OCI-LY1 (cell line): ENCODE measurements at regions not wholly inside any gene's neighbourhood (a gene's known extent, or its start where the extent isn't known, plus 50 kb on each side); places are given as distances from the start of the nearest gene placed in this dataset.
"Not testable (repeated sequence)": the region's sequence is repeated elsewhere in the genome, so short reads cannot be mapped to it uniquely, and the experiment has no call there.

Experiments
- H2AFZ ChIP-seq: fragments of 200-600 bp; sonication (generic), shearing (Covaris generic); 2 replicates; pipeline ENCODE4 v1.6.0; 2014; ENCODE audit warnings: antibody characterized with exemption, mild to moderate bottlenecking, low read length
- H3F3A ChIP-seq: fragments of 200-600 bp; sonication (generic), shearing (Covaris generic); 2 replicates; pipeline ENCODE4 v1.6.0; 2014; ENCODE audit warnings: mild to moderate bottlenecking, antibody characterized with exemption, low read length, moderate library complexity; ENCODE audit not compliant: insufficient read depth
- H3K27ac ChIP-seq: fragments of 200-600 bp; sonication (generic); 2 replicates; pipeline ENCODE4 v1.5.1; 2014; ENCODE audit warnings: low read length, mixed run types, mild to moderate bottlenecking, low read depth; ENCODE audit not compliant: poor library complexity, severe bottlenecking
- H3K27me3 ChIP-seq: fragments of 200-600 bp; sonication (generic); 2 replicates; pipeline ENCODE4 v1.6.0; 2014; ENCODE audit warnings: antibody characterized with exemption, mild to moderate bottlenecking, low read length, moderate library complexity; ENCODE audit not compliant: insufficient read depth
- H3K36me3 ChIP-seq: fragments of 200-600 bp; sonication (generic); 2 replicates; pipeline ENCODE4 v1.6.1; 2014; ENCODE audit warnings: mild to moderate bottlenecking, antibody characterized with exemption, low read length, moderate library complexity, mixed read lengths; ENCODE audit not compliant: insufficient read depth
- H3K4me1 ChIP-seq: fragments of 200-600 bp; sonication (generic); 2 replicates; pipeline ENCODE4 v1.5.1; 2014; ENCODE audit warnings: mild to moderate bottlenecking, low read length, moderate library complexity; ENCODE audit not compliant: insufficient read depth, severe bottlenecking
- H3K4me2 ChIP-seq: fragments of 200-600 bp; sonication (generic), shearing (Covaris generic); 2 replicates; pipeline ENCODE4 v1.6.1; 2014; ENCODE audit warnings: low read length
- H3K4me3 ChIP-seq: fragments of 200-600 bp; sonication (generic); 2 replicates; pipeline ENCODE4 v1.5.1; 2014; ENCODE audit warnings: low read length, low read depth, mild to moderate bottlenecking, mixed read lengths; ENCODE audit not compliant: poor library complexity, severe bottlenecking
- H3K79me2 ChIP-seq: fragments of 200-600 bp; shearing (Covaris generic); 2 replicates; pipeline ENCODE4 v1.6.1; 2016; ENCODE audit warnings: mixed run types, low read length, mixed read lengths; ENCODE audit not compliant: insufficient read depth
- H3K9ac ChIP-seq: fragments of 200-600 bp; sonication (generic), shearing (Covaris generic); 2 replicates; pipeline ENCODE4 v1.6.1; 2014; ENCODE audit warnings: mild to moderate bottlenecking, low read length, mixed read lengths
- H3K9me2 ChIP-seq: fragments of 200-600 bp; sonication (generic), shearing (Covaris generic); 2 replicates; pipeline ENCODE4 v1.6.1; 2014; ENCODE audit warnings: low read depth, mild to moderate bottlenecking, low read length, mixed read lengths
- H3K9me3 ChIP-seq: fragments of 200-600 bp; shearing (Covaris generic); 2 replicates; pipeline ENCODE4 v1.6.1; 2014; ENCODE audit warnings: low read length, mixed read lengths
- H4K20me1 ChIP-seq: fragments of 200-600 bp; sonication (generic), shearing (Covaris generic); 2 replicates; pipeline ENCODE4 v1.6.0; 2016; ENCODE audit warnings: mild to moderate bottlenecking, low read length; ENCODE audit not compliant: insufficient read depth
- CTCF ChIP-seq: fragments of 200-600 bp; sonication (generic), shearing (Covaris generic); IDR thresholded peaks from 2 replicates; pipeline ENCODE4 v1.5.1; 2017; ENCODE audit warnings: mild to moderate bottlenecking, antibody characterized with exemption, low read length, moderate library complexity, mixed read lengths
- EZH2 ChIP-seq: fragments of 200-600 bp; sonication (generic), shearing (Covaris generic); IDR thresholded peaks from 2 replicates; pipeline ENCODE4 v1.8.0; 2017; ENCODE audit warnings: borderline replicate concordance, mixed run types, mild to moderate bottlenecking, antibody characterized with exemption, low read length, moderate library complexity, mixed read lengths

DNA sequence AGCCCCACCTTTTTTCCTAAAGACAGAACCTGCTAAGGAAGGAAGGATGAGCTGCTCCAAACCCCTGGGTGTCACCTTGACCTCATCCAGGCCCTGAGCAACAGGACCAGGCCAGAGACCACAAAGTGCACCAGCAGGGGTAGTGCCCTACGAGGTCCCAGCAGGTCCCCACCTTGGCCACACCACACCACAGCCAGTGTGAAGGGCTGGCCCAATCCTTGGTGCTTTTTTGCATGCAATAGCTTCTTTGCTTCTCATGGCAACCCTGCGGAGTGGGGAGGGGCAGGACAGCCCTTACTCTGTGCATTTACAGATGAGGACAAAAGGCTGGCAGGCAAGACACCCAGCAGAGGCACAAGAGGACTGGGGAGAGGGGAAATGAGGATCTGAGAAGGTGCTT is 352.6 kb downstream of the BCL11B start:
- no peak for TF ChIP-seq CTCF
- TF ChIP-seq EZH2 = no peak

DNA sequence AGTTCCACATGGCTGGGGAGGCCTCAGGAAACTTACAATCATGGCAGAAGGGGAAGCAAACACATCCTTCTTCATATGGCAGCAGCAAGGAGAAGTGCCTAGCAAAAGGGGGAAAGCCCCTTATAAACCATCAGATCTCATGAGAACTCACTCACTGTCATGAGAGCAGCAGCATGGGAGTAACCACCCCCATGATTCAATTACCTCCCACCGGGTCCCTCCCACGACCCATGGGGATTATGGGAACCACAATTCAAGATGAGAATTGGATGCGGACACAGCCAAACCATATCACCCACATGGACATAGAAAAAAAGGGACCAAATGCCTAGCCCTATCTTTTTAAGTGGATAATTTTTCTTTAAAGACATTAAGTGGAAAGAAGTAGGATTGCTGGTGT is 350.7 kb downstream of the BCL11B start:
- not testable (repeated sequence) for H3K27ac ChIP-seq, H3K79me2 ChIP-seq

More for the DNA sequence above, 352.6 kb downstream of the BCL11B start:
- Histone ChIP-seq H4K20me1 (no peaks in the 10 kb centered on the region), H3K9ac (no peak overlapping the region), H3K4me2 (no peak overlapping the region), H3K4me1 (no peaks in the 10 kb centered on the region), H3K9me3 (no peaks in the 10 kb centered on the region), H3K9me2 (no peaks in the 10 kb centered on the region), H3K27me3 (no peaks in the 10 kb centered on the region), H3K4me3 (no peak overlapping the region), H3F3A (no peaks in the 10 kb centered on the region), H3K36me3 (no peaks in the 10 kb centered on the region), H3K27ac (no peak overlapping the region), H3K79me2 (no peaks in the 10 kb centered on the region), H2AFZ (no peak overlapping the region)

DNA sequence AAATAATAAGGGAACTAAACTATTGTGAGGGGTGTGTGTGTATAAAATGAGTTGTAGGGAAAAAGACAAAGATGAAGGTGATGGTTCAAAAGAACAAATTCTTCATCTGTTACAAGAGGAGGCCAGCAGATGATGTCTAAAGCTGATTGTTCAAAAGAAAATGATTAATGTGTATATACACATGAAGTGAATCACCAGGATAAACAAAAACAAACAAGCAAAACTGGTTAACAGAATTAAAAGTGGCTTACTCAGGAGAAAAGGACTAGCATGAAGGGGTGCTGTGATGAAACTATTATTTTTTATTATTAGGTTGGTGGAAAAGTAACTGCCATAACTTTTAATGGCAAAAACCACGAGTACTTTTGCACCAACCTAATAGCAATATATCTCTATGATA is 348.4 kb downstream of the BCL11B start:
- no peaks in the 10 kb centered on the region for H4K20me1 ChIP-seq
- H3K27ac ChIP-seq = no peak overlapping the region
- H3F3A ChIP-seq = no peaks in the 10 kb centered on the region
- no peak overlapping the region for H3K4me3 ChIP-seq
- H3K79me2 ChIP-seq = no peaks in the 10 kb centered on the region
- no peak overlapping the region for H3K9ac ChIP-seq
- TF ChIP-seq CTCF = no peak
- no peak for TF ChIP-seq EZH2
- H3K9me2 ChIP-seq = no peaks in the 10 kb centered on the region
- H3K9me3 ChIP-seq = no peaks in the 10 kb centered on the region
- H2AFZ ChIP-seq = no peak overlapping the region
- no peaks in the 10 kb centered on the region for H3K36me3 ChIP-seq
- no peaks in the 10 kb centered on the region for H3K27me3 ChIP-seq
- H3K4me1 ChIP-seq = no peaks in the 10 kb centered on the region
- no peak overlapping the region for H3K4me2 ChIP-seq

More for the DNA sequence above, 350.7 kb downstream of the BCL11B start:
- H4K20me1 ChIP-seq, H3K4me1 ChIP-seq, H3K9me2 ChIP-seq, H3K4me3 ChIP-seq, H3F3A ChIP-seq, H3K36me3 ChIP-seq, H3K9me3 ChIP-seq, H2AFZ ChIP-seq, H3K4me2 ChIP-seq, H3K9ac ChIP-seq, H3K27me3 ChIP-seq: not testable (repeated sequence)

GRCh38 chr14:98924046-98924445 is 348.0 kb downstream of the BCL11B start:
- H4K20me1 ChIP-seq = no peaks in the 10 kb centered on the region
- H3K9ac ChIP-seq = no peak overlapping the region
- no peaks in the 10 kb centered on the region for H3K9me3 ChIP-seq

More at GRCh38 chr14:98924046-98924445, 348.0 kb downstream of the BCL11B start:
- TF ChIP-seq EZH2 (no peak), CTCF (no peak)
- no peaks in the 10 kb centered on the region for H3K36me3 ChIP-seq
- H3K79me2 ChIP-seq = no peaks in the 10 kb centered on the region
- H3K9me2 ChIP-seq = no peaks in the 10 kb centered on the region
- no peak overlapping the region for H3K4me3 ChIP-seq
- H3K4me2 ChIP-seq = no peak overlapping the region
- no peak overlapping the region for H2AFZ ChIP-seq
- H3F3A ChIP-seq = no peaks in the 10 kb centered on the region
- no peaks in the 10 kb centered on the region for H3K27me3 ChIP-seq
- H3K4me1 ChIP-seq = no peaks in the 10 kb centered on the region
- no peak overlapping the region for H3K27ac ChIP-seq
